ENCODE measurements at regions not wholly inside any gene's neighbourhood (a gene's known extent, or its start where the extent isn't known, plus 50 kb on each side); places are given as distances from the start of the nearest gene placed in this dataset.
"Not testable (repeated sequence)": the region's sequence is repeated elsewhere in the genome, so short reads cannot be mapped to it uniquely, and the experiment has no call there.

- DNase-seq (ENCODE audit: low spot score) = no peak
Measured at GRCh38 chr1:102661481-102661880, 446.8 kb downstream of the COL11A1 start.

GRCh38 chr1:102659876-102660483 lies 448.3 kb downstream of the COL11A1 start:
- not testable (repeated sequence) for DNase-seq (ENCODE audit: low spot score)

GRCh38 chr1:102655034-102655433 lies 453.3 kb downstream of the COL11A1 start:
- DNase-seq (ENCODE audit: low spot score) = no peak

- no peak for DNase-seq (ENCODE audit: low spot score)
Measured at GRCh38 chr1:102640872-102641271, 467.4 kb downstream of the COL11A1 start.

- no peak for DNase-seq (ENCODE audit: low spot score)
Measured at GRCh38 chr1:102640312-102640711, 468.0 kb downstream of the COL11A1 start.

DNA sequence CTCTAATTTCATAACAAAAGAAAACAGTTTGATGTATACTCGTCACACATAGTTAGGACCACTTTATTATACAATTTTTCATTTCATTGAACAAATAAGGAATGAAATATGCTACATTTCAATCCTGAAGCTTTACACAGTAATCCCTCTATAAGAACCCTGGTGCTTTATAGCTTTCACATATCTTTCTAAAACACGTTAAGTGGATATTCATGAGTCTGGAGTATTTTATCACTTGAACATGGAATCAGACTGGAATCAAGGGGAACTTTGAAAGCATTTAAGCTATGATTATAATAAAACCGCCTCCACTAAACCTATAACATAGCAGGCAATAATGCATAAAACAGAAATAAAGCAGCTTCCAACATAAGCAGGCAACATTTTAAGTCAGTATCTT lies 476.6 kb downstream of the COL11A1 start:
- DNase-seq (ENCODE audit: low spot score) = no peak

- DNase-seq (ENCODE audit: low spot score) = no peak
Measured at GRCh38 chr1:102630041-102630440, 478.3 kb downstream of the COL11A1 start.

- DNase-seq (ENCODE audit: low spot score) = peak; percentile 74
Measured at GRCh38 chr1:102628109-102628613, 480.2 kb downstream of the COL11A1 start.

- no peak for DNase-seq (ENCODE audit: low spot score)
Measured at GRCh38 chr1:102627145-102627544, 481.2 kb downstream of the COL11A1 start.

GRCh38 chr1:102615896-102616295 lies 492.4 kb downstream of the COL11A1 start:
- no peak for DNase-seq (ENCODE audit: low spot score)

DNA sequence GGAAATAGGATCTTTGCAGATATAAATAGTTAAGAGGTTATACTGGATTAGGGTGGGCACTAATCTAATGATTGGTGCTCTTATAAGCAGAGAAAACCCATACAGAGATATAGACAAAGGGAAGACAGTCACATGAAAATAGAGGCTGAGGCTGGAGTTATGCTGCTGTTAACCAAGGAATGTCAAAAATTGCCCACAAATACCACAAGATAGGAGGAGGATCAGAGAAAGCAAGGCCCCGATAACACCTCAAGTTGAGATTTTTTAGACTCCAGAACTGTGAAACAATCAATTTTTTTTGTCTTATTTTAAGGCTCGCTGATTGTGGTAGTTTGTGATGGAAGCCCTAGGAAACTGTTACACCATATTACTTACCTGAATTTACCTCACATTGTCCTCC lies 513.2 kb downstream of the COL11A1 start:
- DNase-seq (ENCODE audit: low spot score) = no peak

DNA sequence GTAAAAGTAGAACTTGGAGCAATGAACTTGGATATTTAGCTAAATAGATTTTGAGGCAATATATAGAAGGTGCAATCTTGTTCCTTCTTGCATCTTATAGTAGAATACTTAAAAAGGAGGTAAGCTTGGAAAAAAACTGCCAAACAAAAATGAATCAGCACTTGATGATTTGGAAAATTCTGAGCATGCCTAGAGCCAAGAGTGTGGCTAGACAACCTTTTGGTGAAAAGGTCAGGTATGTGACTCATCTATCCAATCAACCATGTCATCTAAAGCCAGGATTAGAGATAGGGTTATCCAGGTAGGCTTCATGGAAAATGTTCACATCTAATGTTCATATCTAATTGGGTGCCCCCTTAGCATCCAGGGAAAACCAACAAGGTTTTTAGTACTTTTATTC lies 515.0 kb downstream of the COL11A1 start:
- no peak for DNase-seq (ENCODE audit: low spot score)

GRCh38 chr1:102588536-102588935 lies 519.8 kb downstream of the COL11A1 start:
- no peak for DNase-seq (ENCODE audit: low spot score)

DNA sequence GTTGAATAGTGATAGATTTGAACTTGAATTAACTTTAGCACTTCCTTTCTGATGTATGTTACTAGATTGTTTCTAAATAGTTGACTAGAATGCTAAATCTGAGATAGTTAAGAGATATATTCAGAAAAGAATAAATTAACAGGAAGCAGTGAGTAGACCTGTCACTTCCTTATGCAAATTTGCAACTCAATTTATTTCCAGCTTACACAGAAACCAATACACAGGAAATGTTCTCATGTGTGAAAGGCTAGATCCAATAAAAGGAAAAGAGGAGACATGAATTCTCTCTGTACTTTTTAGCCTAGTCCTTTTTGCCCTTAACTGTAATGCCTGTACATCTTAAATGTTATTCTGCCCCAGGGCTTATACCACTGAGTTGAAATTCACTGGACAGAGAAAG lies 522.3 kb downstream of the COL11A1 start:
- no peak for DNase-seq (ENCODE audit: low spot score)

- no peak for DNase-seq (ENCODE audit: low spot score)
Measured at GRCh38 chr1:102580806-102581205, 527.5 kb downstream of the COL11A1 start.

DNA sequence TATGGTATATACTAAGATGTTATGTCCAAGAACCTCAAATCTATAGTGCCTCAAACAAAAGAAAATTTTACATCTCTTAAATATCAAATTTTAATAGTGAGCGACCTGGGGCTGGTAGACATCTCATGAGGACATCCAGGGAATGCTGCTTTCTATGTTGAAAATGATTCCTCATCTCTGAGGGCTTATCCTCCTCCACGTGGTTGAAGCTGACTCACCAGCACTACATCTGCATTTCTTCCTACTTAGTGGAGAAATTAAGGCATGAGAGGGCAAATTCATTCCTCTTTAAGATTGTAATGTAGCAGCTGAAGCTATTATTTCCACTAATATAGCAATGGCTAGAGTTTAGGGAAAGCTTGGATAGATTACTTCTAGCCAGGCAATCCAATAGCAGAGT lies 529.5 kb downstream of the COL11A1 start:
- DNase-seq (ENCODE audit: low spot score) = no peak

GRCh38 chr1:102572637-102573036 lies 535.7 kb downstream of the COL11A1 start:
- DNase-seq (ENCODE audit: low spot score) = no peak

DNA sequence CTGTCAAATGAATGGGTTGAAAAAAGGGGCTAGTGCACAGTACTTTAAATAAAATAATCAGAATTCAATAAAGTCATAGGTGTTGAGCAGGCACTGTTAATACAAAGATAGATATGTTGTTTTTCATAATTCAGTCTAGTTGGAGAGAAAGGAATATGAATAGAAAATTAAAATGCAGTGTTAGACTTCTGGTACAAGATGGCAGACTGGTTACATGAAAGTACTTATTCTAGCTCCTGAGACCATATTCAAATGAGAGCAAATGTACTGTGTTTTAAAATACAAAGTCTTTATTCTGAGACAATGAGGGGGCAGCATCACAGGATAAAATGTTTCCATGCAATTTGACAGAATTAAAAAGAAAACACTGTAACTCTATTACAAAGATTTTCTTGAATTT lies 542.1 kb downstream of the COL11A1 start:
- DNase-seq (ENCODE audit: low spot score) = no peak

GRCh38 chr1:102562380-102562779 lies 545.9 kb downstream of the COL11A1 start:
- DNase-seq (ENCODE audit: low spot score) = no peak

DNA sequence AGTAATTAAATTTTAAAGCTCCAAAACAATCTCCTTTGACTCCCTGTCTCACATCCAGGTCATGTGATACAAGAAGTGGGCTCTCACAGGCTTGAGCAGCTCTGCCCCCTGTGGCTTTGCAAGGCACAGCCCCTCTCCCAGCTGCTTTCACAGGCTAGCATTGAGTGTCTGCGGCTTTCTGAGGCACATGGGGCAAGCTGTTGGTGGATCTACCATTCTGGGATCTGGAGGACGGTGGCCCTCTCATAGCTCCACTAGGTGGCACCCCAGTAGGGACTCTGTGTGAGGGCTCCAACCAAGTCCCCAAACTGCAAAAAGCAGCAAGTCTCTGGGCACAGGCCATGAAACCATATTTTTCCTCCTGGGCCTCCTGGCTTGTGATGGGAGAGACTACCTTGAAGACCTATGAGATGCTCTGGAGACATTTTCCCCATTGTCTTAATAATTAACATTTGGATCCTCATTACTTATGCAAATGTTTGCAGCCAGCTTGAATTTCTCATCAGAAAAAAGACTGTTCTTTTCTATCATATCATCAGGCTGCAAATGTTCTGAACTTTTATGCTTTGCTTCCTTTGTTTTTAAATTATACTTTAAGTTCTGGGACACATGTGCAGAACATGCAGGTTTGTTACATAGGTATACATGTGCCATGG lies 554.1 kb upstream of the OLFM3 start:
- peak; percentile 4 for DNase-seq (ENCODE audit: low spot score)

DNA sequence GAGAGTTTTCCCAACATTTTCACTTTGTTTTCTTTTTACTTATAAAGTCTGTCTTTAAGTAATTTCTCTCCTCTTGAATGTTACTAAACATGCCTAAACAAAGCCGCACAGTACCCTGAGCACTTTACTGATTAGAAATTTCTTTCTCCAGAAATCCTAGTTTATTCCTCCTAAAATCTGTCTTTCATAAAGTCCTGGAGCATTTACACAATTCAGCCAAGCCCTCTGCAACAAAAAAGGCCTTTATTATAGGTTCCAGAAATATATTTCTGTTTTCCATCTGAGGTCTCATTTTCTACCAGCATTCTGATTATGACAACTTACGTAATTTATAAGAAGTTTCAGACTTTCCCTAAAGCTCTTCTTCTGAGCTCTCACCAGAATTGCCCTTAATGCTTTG lies 549.5 kb upstream of the OLFM3 start:
- no peak for DNase-seq (ENCODE audit: low spot score)

- DNase-seq (ENCODE audit: low spot score) = no peak
Measured at GRCh38 chr1:102535829-102536505, 539.2 kb upstream of the OLFM3 start.

DNA sequence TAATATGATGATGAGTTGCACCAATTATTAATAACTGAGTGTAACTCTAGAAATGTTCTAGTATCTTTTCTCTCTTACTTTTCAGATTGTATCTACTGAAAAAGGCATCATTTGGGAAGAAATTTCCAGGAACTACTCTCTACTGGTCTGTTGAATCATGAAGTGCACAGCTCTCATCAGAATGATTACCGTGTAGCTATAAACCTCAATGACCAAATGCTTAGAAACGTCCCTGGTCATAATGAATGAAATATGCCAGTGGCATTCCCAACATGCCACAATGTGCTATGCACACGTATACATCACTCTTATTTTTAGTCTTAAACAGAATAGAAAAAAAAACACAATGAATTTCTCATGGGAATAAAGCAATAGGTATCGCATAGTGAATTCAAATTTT lies 534.3 kb upstream of the OLFM3 start:
- no peak for DNase-seq (ENCODE audit: low spot score)

All from pons (tissue), 1 donor.